CD14-positive monocyte (primary cell): ENCODE measurements at regions not wholly inside any gene's neighbourhood (a gene's known extent, or its start where the extent isn't known, plus 50 kb on each side); places are given as distances from the start of the nearest gene placed in this dataset.

Experiments used
- DNase-seq, 3 donors: peaks; one replicate each; pipeline ENCODE4 v3.0.0-alpha.2; 2011 to 2022
- H2AFZ ChIP-seq: 2 replicates; pipeline ENCODE4 v1.6.0; 2012; ENCODE audit warnings: mild to moderate bottlenecking, low read depth, low read length, inconsistent platforms; ENCODE audit not compliant: insufficient read depth, poor library complexity, severe bottlenecking
- H3K27ac ChIP-seq, 2 donors: 1 replicate in 1 of 2; 2 replicates in 1 of 2; pipeline ENCODE4 v1.5.1; 2012 to 2013; ENCODE audit warnings: low read length in 2 of 2, control low read depth in 1 of 2, inconsistent platforms in 1 of 2, low read depth in 1 of 2, mild to moderate bottlenecking in 1 of 2
- H3K27me3 ChIP-seq, 2 donors: one replicate each; pipeline versions ENCODE4 v1.6.0 to v1.6.1; 2011 to 2013; ENCODE audit warnings: low read length in 2 of 2; ENCODE audit not compliant: control insufficient read depth in 2 of 2, insufficient read depth in 2 of 2
- H3K36me3 ChIP-seq, 2 donors: replicated peaks in 1 of 2; 1 replicate in 1 of 2; 2 replicates in 1 of 2; pipeline versions ENCODE4 v1.5.1 to v1.6.1; 2012 to 2013; ENCODE audit warnings: low read length in 2 of 2, control low read depth in 1 of 2, inconsistent platforms in 1 of 2, mild to moderate bottlenecking in 1 of 2; ENCODE audit not compliant: insufficient read depth in 2 of 2, control insufficient read depth in 1 of 2
- H3K4me1 ChIP-seq, 2 donors: 1 replicate in 1 of 2; 2 replicates in 1 of 2; pipeline versions ENCODE4 v1.5.1 to v1.6.1; 2012 to 2013; ENCODE audit warnings: low read length in 2 of 2, control low read depth in 1 of 2, inconsistent platforms in 1 of 2, mild to moderate bottlenecking in 1 of 2, moderate library complexity in 1 of 2; ENCODE audit not compliant: insufficient read depth in 2 of 2, control insufficient read depth in 1 of 2
- H3K4me2 ChIP-seq: replicated peaks from 2 replicates; pipeline ENCODE3; 2012; ENCODE audit warnings: low read length, moderate library complexity, mild to moderate bottlenecking; ENCODE audit not compliant: poor library complexity, severe bottlenecking; ENCODE audit errors: extremely low read depth
- H3K4me3 ChIP-seq, 3 experiments: fragments of 200-600 bp in 1 of 3; sonication (generic) in 1 of 3; replicated peaks in 1 of 3; 1 replicate in 2 of 3; 2 replicates in 1 of 3; pipeline ENCODE4 v1.5.1; 2011 to 2013; ENCODE audit warnings: low read length in 3 of 3, mild to moderate bottlenecking in 3 of 3, control low read depth in 2 of 3, low read depth in 2 of 3, inconsistent platforms in 1 of 3, moderate library complexity in 1 of 3
- H3K79me2 ChIP-seq: 2 replicates; pipeline ENCODE4 v1.6.0; 2012; ENCODE audit warnings: mild to moderate bottlenecking, control low read depth, inconsistent platforms, low read length, moderate library complexity; ENCODE audit not compliant: insufficient read depth
- H3K9ac ChIP-seq: 2 replicates; pipeline ENCODE4 v1.6.0; 2017; ENCODE audit warnings: low read length, mild to moderate bottlenecking; ENCODE audit not compliant: insufficient read depth, poor library complexity, severe bottlenecking
- H3K9me3 ChIP-seq, 2 donors: replicated peaks in 1 of 2; 1 replicate in 1 of 2; 2 replicates in 1 of 2; pipeline versions ENCODE4 v1.5.1 to v1.6.1; 2012 to 2013; ENCODE audit warnings: low read length in 2 of 2, control low read depth in 1 of 2; ENCODE audit not compliant: control insufficient read depth in 1 of 2, insufficient read depth in 1 of 2
- H4K20me1 ChIP-seq: 2 replicates; pipeline ENCODE4 v1.6.0; 2012; ENCODE audit warnings: mild to moderate bottlenecking, low read length, control low read depth, moderate library complexity; ENCODE audit not compliant: insufficient read depth
- H3K27ac Mint-ChIP-seq, 7 donors: one replicate each; pipeline ENCODE4 v1.8.0; 2020; ENCODE audit warnings: mild to moderate bottlenecking in 7 of 7, mixed read lengths in 7 of 7, moderate library complexity in 6 of 7, inconsistent platforms in 2 of 7
- H3K27me3 Mint-ChIP-seq, 3 donors: one replicate each; pipeline ENCODE4 v1.8.0; 2021 to 2022; ENCODE audit warnings: low read depth in 3 of 3, mild to moderate bottlenecking in 3 of 3, mixed read lengths in 3 of 3, moderate library complexity in 3 of 3, inconsistent platforms in 1 of 3
- H3K36me3 Mint-ChIP-seq, 2 donors: one replicate each; pipeline ENCODE4 v1.8.0; 2020; ENCODE audit warnings: mixed read lengths in 2 of 2, inconsistent platforms in 1 of 2, mild to moderate bottlenecking in 1 of 2
- H3K4me1 Mint-ChIP-seq: one replicate; pipeline ENCODE4 v1.8.0; 2020; ENCODE audit warnings: mild to moderate bottlenecking, mixed read lengths
- H3K4me3 Mint-ChIP-seq, 2 donors: one replicate each; pipeline ENCODE4 v1.8.0; 2020; ENCODE audit warnings: mild to moderate bottlenecking in 2 of 2, mixed read lengths in 2 of 2, moderate library complexity in 1 of 2
- H3K9me3 Mint-ChIP-seq, 7 donors: one replicate each; pipeline ENCODE4 v1.8.0; 2020 to 2022; ENCODE audit warnings: mixed read lengths in 7 of 7, mild to moderate bottlenecking in 6 of 7, moderate library complexity in 6 of 7, inconsistent platforms in 2 of 7
- WGBS: methylation state at CpG from one replicate; pipeline ENCODE4 v1.1.5; 2013; ENCODE audit warnings: missing lambda C conversion rate; ENCODE audit not compliant: insufficient coverage; 5-methylcytosine and 5-hydroxymethylcytosine counted together
- intact Hi-C, 2 donors: fragments of 100-400 bp; cut with micrococcal nuclease; formaldehyde crosslinking; loops; one replicate each; pipeline versions ENCODE4 v1.15.0 to v1.15.1; 2023
- TF ChIP-seq, protein P1 (sequence below): fragments of 200-600 bp; IDR thresholded peaks from one replicate; pipeline ENCODE4 v1.8.0; 2022; ENCODE audit warnings: antibody characterized with exemption, mild to moderate bottlenecking

DNA sequence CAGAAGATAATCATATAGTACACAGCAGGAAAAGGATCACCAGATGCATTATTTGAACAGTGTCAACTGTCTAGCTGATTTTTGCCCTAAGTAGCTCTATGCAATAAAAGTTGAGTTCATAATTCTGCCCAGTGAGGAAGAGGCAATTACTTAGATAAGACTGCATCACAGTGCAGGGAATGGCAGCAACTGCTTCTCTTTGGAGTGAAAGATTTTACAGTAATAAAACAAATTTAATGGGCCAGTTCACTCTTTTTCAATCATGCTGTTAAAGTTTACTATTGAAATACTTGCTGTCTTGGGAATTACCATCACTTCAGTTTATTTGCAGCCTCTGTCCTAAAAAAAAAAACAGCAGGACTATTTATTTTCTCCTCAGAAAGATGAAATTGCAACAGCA, 907.9 kb downstream of the ANKRD7 start:
- Histone ChIP-seq H3K9me3 (no peaks in the 10 kb centered on the region), H3K27me3 (no peaks in the 10 kb centered on the region), H2AFZ (no peak overlapping the region), H3K79me2 (no peaks in the 10 kb centered on the region), H3K36me3 (no peaks in the 10 kb centered on the region), H4K20me1 (no peaks in the 10 kb centered on the region), H3K4me3 (no peak overlapping the region), H3K4me2 (no peak overlapping the region), H3K27ac (no peak overlapping the region), H3K4me1 (no peaks in the 10 kb centered on the region), H3K9ac (no peak overlapping the region)
- DNase-seq: no peak
- TF ChIP-seq, protein P1, sequence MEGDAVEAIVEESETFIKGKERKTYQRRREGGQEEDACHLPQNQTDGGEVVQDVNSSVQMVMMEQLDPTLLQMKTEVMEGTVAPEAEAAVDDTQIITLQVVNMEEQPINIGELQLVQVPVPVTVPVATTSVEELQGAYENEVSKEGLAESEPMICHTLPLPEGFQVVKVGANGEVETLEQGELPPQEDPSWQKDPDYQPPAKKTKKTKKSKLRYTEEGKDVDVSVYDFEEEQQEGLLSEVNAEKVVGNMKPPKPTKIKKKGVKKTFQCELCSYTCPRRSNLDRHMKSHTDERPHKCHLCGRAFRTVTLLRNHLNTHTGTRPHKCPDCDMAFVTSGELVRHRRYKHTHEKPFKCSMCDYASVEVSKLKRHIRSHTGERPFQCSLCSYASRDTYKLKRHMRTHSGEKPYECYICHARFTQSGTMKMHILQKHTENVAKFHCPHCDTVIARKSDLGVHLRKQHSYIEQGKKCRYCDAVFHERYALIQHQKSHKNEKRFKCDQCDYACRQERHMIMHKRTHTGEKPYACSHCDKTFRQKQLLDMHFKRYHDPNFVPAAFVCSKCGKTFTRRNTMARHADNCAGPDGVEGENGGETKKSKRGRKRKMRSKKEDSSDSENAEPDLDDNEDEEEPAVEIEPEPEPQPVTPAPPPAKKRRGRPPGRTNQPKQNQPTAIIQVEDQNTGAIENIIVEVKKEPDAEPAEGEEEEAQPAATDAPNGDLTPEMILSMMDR: no peak
- H3K9me3 Mint-ChIP-seq: peaks cover 0 to 2% (median 0%) of the 10 kb centered on the region in 7 donors
- H3K36me3 Mint-ChIP-seq: no peaks in the 10 kb centered on the region
- H3K27me3 Mint-ChIP-seq: peaks cover 0 to 2% (median 0%) of the 10 kb centered on the region in 3 donors
- H3K27ac Mint-ChIP-seq: no peak overlapping the region
- H3K4me3 Mint-ChIP-seq: no peak overlapping the region
- intact Hi-C loops: no loop called here
- H3K4me1 Mint-ChIP-seq: no peaks in the 10 kb centered on the region

DNA sequence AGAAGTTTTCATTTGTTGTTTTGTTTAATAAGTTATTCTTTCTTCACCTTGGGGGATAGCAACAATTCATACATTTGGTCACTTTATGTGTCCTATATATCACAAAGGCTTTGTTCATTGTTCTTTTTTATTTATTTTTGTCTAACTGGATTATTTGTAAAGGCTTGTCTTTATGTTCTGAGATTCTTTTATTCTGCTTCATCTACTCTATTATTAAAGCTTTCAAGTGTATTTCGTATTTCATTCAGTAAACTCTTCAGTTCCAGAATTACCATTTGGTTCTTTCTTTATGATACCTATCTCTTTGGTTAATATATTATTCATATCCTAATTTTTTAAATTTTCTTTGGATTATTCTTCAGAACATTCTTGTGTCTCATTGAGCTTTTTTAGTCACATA, 942.9 kb downstream of the ANKRD7 start:
- Histone ChIP-seq H3K9me3 (peaks cover 9 to 16% of the 10 kb centered on the region in 2 donors), H3K27ac (no peak overlapping the region), H3K9ac (no peak overlapping the region), H3K36me3 (no peaks in the 10 kb centered on the region), H3K79me2 (no peaks in the 10 kb centered on the region), H3K4me2 (no peak overlapping the region), H2AFZ (no peak overlapping the region), H3K4me3 (no peak overlapping the region), H4K20me1 (no peaks in the 10 kb centered on the region), H3K27me3 (no peaks in the 10 kb centered on the region), H3K4me1 (no peaks in the 10 kb centered on the region)
- Mint-ChIP-seq H3K4me3 (no peak overlapping the region), H3K27ac (no peak overlapping the region), H3K27me3 (no peaks in the 10 kb centered on the region), H3K4me1 (no peaks in the 10 kb centered on the region), H3K36me3 (no peaks in the 10 kb centered on the region), H3K9me3 (peaks cover 2 to 11% (median 6%) of the 10 kb centered on the region in 7 donors)
- TF ChIP-seq, protein P1: no peak
- intact Hi-C loops: no loop called here
- DNase-seq: no peak
- WGBS: no CpG with 5 or more reads among the region's 1 CpG
